NCI-H510A treated with DMSO at 0.1 percent for 48 hours (cell line): ENCODE measurements at regions not wholly inside any gene's neighbourhood (a gene's known extent, or its start where the extent isn't known, plus 50 kb on each side); places are given as distances from the start of the nearest gene placed in this dataset.

Source experiments
- DNase-seq: peaks from one replicate; lab custom pipeline; 2025; lab: John Stamatoyannopoulos, UW

DNA sequence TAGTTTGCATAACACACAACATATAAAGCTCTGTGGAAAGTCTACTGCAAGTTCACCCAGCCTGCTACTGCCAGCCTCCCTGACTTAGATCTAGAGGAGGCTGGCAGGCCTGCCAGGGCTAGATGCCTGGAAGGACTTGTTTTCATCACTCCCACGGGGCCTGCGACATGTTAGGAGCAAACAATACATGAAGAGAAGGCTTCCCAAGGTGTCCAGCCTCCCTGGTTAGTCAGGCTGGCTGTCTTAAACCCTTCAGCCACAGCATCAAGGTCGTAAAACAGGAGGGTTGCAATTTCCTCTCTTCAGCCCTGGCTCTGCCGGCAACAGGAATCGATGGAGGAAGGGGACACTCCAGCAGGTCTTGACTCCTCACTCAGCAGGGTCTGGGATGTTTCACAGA, 104.5 kb downstream of the NGF start:
- peak; percentile 10 for DNase-seq

DNA sequence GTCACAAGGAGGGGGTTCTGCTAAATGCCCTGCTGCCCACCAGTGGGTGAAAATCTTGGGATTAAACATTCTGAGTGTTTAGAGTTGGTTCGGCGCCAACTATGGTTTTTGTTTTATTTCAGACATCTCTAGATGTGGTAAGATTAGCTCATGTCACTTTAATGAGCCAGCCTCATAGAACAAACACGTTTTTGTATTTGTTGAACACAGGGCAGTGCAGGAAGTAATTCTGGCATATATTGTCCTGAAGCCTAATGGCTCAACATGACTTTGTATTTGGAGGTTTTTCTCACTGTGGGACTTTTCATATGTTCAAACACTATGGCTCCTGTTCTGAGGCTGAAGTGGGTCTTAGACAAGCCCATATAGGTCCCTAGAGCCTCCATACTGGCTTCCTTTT, 107.8 kb downstream of the NGF start:
- no peak for DNase-seq

DNA sequence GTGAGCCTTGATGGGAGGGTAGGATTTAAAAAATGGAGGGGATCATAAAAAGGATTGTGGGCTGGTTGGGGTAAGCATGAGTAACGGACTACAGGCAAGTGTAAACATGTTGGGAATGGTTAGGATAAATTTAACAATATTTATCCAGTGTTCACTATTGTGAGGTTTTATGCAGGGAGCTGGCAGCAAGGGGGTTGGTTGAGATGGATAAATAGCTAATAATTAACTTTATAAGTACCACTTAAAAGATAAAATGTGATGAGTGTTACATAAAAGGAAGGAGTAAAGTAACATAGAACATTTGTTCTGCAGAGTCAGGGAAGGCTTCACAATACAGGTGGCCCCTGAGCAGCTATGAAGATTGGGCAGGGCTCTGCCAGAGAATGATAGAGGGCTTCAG, 109.0 kb downstream of the NGF start:
- DNase-seq: no peak

DNA sequence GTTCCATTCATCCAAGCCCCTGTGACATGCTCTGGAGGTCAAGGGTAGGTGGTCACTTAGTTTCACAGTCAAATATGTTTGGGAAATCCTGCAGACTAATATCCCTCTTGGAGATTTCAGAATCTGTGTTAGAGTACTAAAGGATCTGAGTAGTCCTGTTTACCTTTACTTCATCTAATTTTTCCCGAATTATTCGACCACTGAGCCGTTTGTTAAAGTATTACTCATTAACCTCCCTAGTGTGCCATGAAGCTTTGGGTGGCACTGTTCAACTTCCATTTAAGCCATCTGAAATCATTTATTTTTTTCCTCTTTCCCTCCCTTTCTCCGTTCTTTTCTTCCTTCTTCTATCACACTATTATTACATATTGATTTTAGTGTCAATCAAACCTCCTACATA, 109.9 kb downstream of the NGF start:
- no peak for DNase-seq

DNA sequence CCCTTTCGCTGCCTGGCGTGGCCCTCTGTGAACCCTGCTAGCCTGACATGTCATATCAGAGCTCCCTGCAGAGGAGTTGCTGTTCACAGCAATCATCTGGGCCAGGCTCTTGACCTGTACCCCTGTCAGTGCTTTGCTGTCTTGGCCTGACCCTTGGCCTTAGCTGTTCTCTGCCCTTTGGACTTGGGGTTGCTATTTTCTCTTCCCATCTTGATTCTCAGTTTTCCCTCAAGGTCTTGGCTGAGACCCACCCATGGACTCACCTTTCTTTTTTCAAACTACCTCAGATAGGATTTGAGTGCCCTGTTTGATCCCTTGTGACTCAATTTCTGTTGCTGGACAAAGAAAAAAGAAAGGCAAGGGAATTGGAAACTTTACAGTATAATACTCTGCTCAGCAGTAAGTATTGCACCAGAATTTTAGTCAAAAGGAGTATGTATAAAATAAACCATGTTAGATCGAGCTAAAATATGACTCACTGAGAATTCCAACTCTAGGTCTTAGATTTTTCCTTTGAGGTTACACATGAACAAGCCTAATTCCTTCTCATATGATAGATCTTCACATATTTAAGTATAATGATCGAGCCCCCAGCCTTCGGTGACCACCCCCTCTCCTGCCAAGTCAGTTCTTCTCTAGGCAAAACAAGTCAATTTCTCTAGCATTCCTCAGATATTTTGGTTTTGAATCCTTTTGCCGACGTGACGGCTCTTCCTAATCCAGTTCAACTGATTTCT, 110.5 kb downstream of the NGF start:
- DNase-seq: no peak

DNA sequence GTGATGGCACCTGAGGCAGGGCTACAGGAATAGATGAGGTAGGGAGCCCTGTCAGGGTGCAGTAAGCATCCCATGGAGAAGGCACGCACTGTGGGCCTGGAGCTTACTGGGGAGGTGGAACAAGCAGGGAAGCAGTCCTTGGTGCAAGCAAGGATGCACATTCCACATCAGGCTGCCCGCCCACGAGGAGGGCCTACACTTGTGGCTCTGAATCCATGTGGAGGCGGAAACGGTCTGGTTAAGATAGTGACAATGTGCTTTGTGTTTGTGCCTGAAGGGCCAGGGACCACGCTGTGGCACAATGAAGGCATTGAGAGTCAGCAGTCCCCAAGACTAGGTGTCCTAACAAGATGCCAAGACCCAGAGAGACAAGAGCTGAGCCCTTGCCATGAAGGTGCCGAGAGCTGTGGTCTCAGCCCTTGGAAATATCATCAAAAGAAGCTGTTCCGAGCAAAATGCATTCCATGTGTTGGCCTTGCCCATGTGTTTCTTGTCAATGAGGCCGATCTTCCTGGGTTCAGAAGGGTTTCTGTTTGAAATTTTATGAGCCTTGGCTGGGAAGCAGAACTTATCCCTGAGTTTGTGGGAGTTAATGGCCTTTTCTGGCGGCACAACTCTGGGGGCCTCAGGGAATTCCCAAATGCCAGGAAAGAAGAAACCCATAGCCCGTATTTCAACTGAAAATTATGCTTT, 111.9 kb downstream of the NGF start:
- no peak for DNase-seq

DNA sequence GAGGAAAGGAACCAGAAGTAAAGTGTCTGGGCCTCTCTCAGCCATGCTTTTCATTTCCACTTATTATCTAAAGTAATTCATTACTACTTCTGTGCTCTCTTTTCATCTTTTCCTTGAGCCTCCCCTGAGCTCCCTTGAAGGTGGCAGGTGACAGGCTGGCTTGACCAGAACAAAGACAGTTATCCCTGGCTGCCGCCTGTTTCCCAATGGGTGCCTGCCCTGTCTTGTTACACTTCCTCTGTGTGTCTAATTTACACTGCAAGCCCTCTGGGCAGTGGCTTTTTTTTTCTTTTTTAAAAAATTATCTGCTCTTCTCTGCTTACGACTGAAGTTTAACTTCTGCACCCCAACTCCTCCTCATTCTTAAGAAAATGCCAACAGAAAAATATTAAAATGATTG, 113.4 kb downstream of the NGF start:
- no peak for DNase-seq

DNA sequence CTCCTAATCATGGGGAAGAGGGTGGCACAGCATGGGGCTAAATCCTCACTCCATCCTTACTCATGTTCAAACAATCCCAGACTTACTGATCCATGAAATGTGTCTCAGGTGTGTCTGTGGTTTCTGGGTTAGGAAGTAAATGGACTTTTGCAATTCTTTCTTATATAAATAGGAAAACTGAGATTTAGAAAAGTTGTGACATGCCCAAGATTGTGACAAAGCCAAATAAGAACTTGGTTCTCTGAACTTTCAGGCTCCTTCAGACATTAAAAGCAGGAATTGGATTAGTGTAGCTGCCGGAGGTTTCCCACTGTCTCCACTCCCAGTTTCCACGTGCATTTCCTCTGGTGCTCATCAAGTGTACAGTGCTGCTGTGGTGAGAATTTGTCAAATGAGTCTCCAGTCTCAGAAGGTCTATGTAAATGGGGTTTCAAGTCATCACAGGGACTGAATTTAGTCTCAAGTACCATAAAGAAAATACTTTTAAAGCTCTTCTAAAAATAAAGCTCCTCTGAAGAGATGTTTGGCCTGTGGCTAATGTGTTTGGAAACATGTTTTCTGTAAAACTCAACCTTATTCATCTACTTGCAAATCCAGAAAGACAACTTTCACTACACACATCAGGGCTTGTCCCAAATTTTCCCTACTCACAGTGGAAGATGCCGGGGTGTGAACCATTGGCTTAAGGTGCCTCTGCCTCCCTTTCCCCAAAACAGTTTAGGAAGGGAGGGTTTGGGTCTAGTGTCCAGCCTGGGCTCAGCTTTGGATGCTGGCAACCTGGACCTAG, 115.2 kb downstream of the NGF start:
- no peak for DNase-seq

DNA sequence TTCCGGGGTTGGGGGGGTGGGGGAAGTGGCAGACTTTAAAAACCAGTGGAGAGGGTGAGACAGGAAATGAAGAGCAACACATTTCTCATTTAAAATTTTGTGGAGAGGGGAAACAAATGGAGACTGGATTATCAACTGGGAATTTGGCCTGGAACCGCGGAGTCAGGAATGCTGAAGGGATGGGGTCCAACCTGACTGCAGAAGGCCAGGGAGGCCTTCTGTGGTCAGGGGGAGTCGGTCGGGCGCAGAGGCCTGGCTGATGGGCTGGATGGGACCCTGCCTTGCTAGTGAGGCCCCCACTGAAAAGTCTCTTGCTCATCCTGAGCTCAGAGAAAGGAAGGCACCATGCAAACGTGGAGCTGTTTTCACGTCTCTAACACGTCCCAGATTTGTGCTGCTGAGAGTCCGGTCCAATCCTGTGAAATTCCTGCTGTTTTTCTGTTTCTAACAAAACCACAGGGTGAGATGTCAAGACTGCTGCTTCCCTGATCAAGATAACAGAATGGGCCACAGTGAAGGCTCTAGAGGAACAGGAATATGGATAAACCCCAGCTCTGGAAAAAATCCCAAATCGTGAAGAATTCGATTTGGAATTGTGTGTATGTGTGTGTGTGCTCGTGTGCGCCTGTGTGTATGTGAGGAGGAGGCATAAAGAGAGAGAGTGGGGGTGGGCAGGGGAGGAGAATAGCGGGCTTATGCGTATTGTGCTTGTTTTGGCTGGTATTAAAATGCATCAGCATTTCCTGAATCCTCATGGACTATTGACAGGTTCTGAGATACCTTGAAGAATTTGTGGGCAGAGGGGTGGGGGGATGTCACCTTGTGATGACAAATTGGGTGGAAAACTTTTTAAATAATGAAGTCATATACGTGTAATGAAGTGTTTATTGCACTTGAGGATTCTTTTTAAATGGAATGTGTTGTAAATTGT, 117.4 kb downstream of the NGF start:
- no peak for DNase-seq

DNA sequence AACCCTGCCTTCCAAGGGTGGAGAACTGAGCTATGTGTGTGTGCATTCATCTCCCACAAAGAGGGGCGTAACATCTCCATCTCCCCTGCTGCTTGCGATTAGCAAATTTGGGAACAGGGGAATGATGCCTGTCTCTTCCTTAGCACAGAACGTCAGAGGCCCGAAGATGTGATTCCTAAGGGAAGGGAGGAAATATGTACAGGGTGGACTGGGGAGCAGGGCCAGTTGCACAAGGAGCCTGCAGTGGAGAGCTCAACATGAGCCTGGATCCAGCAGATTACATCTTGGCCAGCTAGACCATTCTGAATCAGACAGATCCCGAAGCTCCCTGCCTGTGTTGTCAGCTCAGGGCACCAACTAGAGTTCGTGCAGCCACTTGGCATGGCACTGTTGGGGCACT, 118.1 kb downstream of the NGF start:
- DNase-seq: no peak

DNA sequence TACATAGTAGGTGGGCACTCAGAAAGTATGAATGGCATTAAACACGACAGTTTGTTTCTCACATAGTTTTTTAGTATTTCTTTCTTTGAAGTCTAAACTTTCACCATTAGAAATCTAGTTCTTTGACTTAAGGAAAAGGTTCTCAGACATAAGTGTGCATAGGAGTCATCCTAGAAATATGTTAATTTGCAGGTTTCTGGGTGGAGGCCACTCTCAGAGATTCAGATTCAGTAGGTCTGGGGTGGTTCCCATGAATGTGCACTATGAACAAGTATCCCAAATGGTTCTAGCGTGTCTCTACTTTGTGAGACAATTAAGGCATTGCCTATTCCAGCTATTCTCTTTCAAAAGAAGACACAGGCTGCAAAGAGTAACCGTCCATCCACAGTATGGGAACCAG, 119.3 kb downstream of the NGF start:
- no peak for DNase-seq

DNA sequence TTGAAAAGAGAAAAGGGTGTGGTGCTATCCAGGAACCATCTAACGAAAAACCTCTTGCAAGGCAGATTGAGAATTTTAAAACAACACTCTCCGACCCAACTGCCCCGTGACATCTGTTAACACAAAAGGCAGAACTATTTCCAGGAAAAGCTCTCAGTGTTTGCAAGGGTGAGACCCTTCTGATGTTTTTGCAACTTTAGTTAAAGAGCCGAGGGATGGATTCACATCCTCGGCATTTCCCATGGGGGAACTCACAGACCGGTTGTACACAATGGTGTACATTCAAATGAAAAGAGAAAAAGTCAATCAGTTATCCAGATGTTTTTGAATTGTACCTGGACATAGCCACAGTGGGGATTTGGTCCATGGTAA, 120.0 kb downstream of the NGF start:
- DNase-seq: no peak

DNA sequence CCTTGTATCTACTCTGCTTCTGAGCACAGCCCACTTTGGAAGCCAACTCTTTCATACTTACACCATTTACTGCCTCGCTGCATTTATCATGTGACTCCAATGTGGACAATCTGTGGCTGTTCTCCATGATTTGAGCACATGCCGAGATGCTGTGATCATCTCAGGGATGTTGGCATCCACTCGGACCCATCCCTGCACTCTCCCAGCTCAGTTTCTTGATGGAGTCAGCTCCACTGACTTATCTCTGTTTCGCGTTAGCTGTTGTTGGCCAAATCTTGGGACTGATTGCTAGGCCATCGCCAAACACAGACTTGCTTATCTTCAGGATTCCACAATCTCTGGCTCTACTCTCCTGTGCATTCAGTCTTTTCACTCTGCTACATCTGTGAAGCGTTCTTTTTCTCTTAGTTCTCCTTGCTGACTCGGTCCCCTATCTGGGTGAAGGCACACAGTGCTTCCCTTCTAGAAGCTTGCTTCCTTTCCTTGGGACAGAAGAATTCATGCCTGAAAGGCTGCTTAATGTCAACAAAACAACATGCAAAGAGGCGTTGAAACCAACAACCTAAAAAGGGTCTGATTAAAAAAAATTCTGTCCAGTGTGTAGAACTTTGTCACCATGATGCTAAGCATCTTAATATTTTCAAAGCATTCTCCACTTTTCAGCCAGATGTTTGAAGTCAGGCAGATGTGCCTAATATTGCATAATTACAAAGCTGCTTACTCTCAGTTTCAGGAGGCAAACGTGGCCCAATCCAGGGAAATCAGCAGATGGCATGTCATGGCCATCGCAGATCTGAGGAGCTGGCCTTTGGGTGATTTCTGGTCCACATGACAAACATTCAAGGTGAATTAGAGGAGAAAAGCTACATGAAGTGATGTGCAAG, 120.7 kb downstream of the NGF start:
- DNase-seq: no peak

DNA sequence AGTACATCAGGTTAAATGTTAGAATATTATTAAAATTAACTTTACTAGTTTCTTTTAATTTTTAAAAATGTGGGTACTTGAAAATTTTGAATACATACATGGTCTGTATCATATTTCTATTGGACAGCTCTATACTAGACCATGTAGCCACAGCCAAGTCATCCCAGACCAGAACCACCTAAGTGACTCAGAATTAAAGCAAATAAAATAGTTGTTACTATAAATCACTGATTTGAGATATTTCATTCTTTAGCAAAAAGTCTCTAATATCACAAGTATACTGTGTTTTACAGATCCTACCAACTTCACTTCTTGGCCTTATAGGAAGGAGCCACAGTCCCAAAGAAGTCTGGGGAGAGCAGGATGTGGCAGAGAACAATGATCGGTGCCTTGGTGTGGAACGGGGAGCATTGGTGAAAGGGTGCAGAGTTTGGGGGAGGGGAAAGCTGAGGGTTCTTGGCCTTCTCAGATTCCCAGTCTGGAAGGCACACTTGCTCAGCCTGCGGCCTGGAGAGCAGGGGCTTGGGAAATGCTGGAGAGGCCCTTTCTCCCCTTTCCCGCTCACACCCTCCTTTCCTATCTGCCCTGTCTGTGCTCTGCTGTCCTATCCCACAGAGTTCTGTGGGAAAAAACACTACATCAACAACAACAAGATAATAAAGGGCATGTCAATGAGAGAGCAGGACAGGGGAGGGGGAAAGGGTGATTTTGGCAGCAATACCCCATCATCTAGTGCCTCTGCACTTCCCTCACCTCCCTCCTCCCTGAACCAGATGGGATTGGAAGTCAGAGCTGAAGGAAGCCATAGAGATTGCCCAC, 122.1 kb downstream of the NGF start:
- no peak for DNase-seq

DNA sequence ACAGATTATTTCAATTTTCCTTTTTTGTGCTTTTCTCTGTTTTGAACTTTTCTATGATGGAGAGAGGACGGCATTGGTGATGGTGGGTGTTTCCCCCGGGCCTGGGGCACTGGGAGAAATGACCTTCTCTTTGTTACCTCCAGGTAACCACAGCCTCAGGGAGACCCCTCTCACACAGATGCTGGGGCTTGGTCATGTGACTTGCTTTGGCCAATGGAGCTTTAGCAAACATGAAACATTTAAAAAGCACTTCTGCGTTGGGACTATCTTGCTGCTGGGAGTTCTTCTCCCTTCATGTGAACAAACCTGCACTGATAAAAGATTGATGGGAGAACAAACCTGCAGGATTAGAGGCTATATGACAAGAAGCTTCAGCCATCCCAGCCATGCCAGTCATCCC, 122.9 kb downstream of the NGF start:
- no peak for DNase-seq

DNA sequence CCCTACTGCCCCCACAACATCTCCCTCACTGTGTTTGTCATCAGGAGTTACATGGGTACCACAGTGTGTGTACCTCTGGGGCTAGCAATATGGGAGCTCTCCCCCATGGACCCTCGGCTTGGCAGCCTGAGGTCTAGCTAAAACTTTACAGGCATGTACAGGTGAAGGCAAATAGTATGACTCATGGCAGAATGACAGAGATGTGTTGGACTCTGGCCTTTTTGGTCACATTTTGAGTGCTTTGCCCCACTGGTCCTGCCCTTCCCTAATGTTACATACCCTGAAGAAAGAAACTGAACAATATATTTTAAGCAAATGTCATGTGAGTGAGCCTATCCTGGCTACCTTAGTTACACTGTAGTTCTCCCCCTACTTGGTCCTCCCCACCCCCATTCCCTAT, 124.0 kb downstream of the NGF start:
- DNase-seq: no peak

DNA sequence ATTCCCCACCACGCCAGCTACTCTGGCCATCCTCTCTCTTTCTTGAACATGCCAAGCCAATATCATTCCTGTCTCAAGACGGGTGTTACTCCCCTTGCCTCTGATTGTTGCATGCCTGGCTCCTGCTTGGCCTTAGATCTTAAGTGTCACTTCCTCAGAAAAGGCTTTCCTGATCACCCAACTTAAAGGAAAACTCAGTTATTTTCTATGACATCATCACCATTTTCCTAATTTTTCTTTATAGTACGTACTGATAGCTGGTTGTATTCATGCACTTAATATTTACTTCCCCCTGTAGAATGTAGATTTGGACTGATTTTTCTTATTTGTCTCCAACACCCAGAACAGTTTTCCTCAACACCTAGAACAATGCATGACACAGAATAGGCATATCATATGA, 123.8 kb upstream of the TSPAN2 start:
- no peak for DNase-seq

DNA sequence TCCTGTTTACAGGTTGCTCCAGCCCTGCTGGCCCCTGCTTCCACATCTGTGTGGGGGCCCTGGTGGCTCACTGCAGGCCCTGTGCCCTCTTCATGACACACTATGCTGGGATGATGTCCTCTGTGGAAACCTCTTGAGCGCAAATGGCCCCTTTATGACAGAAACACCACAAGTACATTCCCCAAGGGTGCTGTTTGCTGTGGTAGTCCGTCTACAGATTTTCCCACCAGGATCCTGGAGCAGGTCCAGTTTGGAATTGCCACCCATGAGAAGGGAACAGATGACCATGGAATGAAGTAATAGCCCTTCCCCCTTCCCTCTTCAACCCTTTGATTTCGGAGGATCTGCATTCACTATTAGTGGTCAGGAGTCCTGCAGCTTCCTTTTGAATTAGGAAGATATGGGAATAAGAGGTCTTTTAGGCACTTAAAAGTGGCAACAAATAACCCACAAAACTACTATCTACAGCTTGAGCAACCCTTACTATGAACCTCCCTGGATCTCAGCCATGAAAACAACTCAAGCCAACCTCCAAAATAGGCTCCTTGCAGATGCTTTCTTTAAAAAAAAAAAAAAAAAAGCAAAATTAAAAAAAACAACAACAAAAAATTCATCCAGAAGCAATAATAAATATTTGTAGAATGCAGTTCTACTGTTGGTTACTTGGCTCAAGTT, 121.9 kb upstream of the TSPAN2 start:
- DNase-seq: no peak

DNA sequence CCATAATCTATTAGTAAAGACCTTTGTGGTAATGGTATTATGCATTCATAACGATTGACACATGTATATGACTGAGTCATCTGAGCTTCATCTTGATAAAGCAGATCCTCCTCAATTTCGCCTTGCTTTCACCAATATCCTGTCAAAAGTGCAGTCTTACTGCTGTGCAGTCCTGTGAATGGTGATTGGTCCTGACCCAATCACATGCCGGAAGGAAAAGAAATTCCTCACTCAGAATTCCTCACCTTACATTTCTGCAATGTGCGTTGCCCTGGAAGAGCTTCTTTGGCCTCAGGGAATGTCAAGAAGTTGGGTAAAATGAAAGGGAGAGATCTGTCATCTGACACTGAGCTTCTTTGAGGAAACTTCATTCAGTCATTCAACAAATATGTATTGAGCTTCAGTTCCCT, 121.0 kb upstream of the TSPAN2 start:
- no peak for DNase-seq

DNA sequence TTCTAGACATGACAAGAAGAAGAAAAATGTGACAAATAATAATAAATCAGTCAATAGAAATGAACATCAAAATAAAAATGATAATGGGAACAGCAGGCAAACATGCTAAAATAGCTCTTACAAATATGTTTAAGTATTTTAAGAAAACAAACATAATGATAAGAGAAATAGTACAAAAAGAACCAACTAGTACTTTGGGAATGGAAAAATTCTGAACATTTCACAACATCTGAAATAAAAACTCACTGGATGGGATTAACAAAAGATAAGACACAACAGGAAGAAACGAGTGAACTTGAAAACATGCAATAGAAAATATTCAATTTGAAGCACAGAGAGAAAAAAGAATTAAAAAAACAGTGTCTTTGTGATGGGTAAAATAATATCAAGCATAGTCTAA, 115.2 kb upstream of the TSPAN2 start:
- no peak for DNase-seq
